ENCODE measurements at regions not wholly inside any gene's neighbourhood (a gene's known extent, or its start where the extent isn't known, plus 50 kb on each side); places are given as distances from the start of the nearest gene placed in this dataset.

DNA sequence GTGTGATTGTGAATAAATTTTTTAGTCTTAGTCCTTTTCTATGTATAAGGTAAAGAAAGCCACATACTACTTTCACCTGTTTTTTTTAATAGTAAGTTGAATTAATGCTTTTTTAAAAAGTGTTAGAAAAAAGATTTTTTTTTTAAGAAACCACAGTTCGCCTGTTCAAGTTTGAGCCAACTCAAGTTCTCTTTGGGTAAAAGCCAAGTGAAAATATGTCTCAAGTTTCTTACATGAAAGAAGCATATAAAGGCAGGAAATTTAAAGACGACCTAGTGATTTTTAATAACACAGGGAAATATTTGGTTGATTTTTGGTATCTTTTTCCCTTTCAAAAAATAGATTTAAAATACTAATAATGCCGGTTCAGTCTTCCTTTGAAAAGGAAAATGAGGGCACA, 369.9 kb upstream of the NR3C2 start:
- TF ChIP-seq, protein P1, sequence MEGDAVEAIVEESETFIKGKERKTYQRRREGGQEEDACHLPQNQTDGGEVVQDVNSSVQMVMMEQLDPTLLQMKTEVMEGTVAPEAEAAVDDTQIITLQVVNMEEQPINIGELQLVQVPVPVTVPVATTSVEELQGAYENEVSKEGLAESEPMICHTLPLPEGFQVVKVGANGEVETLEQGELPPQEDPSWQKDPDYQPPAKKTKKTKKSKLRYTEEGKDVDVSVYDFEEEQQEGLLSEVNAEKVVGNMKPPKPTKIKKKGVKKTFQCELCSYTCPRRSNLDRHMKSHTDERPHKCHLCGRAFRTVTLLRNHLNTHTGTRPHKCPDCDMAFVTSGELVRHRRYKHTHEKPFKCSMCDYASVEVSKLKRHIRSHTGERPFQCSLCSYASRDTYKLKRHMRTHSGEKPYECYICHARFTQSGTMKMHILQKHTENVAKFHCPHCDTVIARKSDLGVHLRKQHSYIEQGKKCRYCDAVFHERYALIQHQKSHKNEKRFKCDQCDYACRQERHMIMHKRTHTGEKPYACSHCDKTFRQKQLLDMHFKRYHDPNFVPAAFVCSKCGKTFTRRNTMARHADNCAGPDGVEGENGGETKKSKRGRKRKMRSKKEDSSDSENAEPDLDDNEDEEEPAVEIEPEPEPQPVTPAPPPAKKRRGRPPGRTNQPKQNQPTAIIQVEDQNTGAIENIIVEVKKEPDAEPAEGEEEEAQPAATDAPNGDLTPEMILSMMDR (IDR thresholded peaks at IDR 0.05; ENCODE audit: low read depth, low read length, poor library complexity, severe bottlenecking): no peak
- TF ChIP-seq EZH2phosphoT487 (IDR thresholded peaks at IDR 0.05; ENCODE audit: borderline replicate concordance, low read length): no peak
